ENCODE measurements at regions not wholly inside any gene's neighbourhood (a gene's known extent, or its start where the extent isn't known, plus 50 kb on each side); places are given as distances from the start of the nearest gene placed in this dataset.

DNA sequence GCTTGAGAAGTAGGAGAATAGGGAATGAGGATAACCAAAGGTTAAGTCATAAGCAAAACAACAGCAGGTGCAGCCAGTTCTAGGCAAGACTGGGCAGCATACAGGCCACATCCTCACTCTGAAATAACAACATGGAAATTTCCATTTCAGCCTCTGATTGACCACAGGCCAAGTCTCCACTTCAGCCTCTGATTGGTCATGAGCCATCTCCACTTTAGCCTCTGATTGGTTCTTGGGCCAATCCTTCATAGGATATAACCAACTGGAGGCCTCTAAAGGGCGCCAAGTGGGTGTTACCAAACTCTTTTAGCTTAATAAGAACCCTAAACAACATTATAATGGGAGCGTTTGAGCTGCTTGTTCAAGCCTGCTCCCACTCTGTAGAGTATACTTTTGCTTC is 512.0 kb downstream of the NPIPA7 start:
- TF ChIP-seq, protein P1, sequence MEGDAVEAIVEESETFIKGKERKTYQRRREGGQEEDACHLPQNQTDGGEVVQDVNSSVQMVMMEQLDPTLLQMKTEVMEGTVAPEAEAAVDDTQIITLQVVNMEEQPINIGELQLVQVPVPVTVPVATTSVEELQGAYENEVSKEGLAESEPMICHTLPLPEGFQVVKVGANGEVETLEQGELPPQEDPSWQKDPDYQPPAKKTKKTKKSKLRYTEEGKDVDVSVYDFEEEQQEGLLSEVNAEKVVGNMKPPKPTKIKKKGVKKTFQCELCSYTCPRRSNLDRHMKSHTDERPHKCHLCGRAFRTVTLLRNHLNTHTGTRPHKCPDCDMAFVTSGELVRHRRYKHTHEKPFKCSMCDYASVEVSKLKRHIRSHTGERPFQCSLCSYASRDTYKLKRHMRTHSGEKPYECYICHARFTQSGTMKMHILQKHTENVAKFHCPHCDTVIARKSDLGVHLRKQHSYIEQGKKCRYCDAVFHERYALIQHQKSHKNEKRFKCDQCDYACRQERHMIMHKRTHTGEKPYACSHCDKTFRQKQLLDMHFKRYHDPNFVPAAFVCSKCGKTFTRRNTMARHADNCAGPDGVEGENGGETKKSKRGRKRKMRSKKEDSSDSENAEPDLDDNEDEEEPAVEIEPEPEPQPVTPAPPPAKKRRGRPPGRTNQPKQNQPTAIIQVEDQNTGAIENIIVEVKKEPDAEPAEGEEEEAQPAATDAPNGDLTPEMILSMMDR (IDR thresholded peaks at IDR 0.05; ENCODE audit: insufficient read depth, low read depth, low read length) = no peak
- no peak for TF ChIP-seq EZH2 (IDR thresholded peaks at IDR 0.05; ENCODE audit: insufficient read depth, low read length)

All from astrocyte (in vitro differentiated cells and primary cell).